Inferior parietal cortex (tissue), 1 donor: ENCODE measurements at regions not wholly inside any gene's neighbourhood (a gene's known extent, or its start where the extent isn't known, plus 50 kb on each side); places are given as distances from the start of the nearest gene placed in this dataset.
"Not testable (repeated sequence)": the region's sequence is repeated elsewhere in the genome, so short reads cannot be mapped to it uniquely, and the experiment has no call there.

Experiments
- DNase-seq: peaks from one replicate; pipeline ENCODE4 v3.0.0-alpha.2; 2016; ENCODE audit errors: extremely low spot score

GRCh38 chr5:82956600-82956999, 120.6 kb downstream of the TMEM167A start:
- no peak for DNase-seq

DNA sequence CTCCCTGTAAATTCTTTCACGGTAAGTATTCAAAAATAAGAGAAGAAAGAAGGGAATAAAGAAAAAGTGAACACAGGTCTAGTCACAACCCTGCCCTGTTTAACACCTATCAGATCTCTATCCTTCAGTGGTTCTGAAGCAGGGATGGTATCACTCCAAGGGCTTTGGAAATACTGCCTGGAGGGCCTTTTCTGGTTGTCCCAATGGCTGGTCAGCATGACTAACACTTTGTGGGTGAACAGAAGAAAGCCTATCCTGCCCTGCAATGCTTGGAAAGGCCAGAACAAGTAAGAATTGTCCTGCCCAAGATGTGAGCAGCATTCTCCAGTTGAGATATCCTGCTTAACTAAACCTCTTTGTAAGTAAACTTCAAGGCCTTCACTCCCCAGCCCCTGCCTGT, 124.9 kb downstream of the TMEM167A start:
- no peak for DNase-seq

DNA sequence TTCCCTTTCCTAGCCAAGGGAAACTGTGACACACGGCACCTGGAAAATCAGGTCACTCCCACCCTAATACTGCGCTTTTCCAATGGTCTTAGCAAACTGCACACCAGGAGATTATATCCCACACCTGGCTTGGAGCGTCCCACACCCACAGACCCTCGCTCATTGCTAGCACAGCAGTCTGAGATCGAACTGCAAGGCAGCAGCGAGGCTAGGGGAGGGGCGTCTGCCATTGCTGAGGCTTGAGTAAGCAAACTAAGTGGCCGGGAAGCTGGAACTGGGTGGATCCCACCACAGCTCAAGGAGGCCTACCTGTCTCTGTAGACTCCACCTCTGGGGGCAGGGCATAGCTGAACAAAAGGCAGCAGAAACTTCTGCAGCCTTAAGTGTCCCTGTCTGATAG, 132.9 kb downstream of the TMEM167A start:
- DNase-seq = not testable (repeated sequence)

DNA sequence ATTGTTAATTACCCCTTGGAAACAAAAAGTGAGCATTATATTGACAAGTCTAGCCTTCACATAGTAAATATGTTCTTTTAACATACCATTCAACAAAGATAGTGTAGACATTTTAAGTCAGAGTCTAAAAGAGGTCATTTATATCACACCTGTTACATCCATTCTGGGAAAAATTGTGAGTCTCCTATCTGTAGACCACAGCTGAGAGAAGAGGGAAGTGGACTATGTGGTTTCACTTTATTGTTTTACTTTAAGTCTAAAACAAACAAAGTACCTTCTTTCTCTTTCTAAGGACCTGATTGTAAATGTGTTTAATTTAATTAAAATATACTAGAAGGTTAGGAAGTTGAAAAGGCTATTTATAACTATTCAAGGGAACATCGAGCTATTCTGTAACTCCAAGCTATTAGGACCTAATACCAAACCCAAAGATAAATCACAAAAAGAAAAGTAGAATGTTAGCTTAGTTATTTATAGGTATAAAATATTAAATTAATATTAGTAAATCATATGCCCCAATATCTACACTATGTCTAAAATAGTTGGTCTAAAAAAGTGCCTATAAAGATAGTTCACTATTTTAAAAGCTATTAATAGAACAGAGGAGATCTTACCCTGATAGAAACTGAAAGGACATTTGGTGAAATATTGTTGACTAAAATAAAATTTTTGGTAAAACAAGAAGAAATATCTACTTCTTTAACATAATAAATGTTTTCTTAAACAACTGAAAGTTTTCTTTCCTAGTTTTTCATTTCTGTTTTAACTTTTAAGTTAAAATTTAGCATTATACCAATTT, 134.9 kb downstream of the TMEM167A start:
- no peak for DNase-seq

GRCh38 chr5:82938901-82939725, 138.1 kb downstream of the TMEM167A start:
- DNase-seq = no peak

- DNase-seq = not testable (repeated sequence)
These were observed 144.5 kb downstream of the TMEM167A start for GRCh38 chr5:82932473-82933220.

GRCh38 chr5:82931110-82931509, 146.1 kb downstream of the TMEM167A start:
- no peak for DNase-seq

DNA sequence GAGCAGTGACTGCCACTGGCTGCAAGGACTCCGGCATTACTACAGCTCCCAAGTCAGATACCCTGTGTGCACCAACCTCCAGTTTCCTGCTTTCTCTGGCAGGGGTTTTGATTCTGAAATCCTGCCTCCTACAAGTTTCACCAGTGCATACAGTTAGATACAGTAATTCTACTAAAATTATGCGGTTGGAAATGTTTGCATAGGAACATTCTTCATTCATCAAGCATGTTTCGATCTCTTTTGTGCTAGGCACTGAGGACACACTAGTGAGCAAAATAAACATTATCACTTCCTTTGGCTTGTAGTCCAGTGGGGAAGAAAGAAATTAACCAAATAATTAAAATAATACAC, 152.2 kb downstream of the TMEM167A start:
- DNase-seq = no peak

DNA sequence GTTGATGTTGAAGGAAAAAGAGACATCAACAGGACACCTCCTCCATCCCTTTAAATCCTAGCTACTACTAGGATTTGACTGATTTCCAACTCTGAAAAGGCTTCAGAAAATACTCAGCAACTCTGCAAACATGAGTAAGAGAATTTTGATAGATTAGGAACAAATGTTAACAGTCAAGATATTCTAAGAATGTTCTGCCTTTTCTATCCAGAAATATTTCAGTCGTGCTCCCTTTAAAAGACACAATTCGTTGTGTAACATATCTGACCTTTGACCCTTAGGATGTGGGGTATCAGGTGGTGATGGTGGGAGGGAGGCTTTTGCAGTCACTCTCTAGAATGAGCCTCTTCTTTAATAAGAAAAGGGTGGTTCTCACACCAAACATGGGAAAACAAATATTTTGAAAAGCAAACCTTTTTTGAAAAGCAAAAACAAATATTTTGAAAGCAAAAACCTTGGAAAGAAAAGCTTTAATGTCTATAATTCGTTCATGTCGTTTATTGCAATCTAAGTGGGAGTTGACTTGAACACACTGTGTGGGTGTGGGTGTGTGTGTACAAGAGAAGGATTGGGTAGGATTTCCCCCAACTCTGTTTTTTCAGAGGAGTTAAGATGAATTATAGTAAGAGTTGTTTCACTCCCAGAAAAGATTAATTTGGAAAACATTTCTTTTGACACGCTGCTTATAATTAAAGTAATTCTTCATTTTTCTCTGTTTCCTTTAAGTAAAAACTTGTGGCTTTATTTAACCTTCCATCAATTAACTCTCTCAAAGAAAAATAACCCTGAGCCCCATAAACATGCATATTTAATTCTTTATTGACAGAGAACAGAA, 152.8 kb downstream of the TMEM167A start:
- DNase-seq = no peak

DNA sequence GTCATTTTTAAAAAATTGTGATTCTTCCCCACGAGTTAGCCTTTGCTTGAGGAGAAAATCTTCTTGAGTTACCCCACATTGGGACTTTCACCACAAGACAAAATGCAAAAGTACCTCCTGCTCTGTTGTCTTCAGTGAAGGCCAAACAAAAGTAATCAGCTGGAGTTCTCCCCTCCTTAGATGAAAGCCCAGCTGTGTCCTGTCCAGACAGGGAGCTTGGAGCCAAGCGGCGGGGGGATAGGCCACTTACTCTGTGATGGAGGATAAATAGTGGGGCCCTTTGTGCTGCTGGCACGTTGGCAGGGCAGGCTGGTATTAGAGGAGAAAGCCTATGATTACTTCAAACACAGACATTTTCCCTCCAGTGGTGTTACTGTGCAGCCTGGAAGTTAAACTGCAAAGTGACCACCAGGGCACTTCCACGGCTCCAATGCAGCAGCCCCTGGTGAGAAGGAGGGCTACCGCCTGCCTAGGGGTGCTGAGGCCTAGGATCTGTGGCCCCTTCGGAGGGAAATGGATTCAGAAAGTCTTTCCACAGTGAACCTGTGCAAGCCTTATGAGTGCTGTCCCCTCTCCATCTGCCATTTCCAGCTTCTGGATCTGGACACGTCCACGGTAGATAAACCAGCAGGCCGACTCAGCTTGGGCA, 155.0 kb downstream of the TMEM167A start:
- DNase-seq = peak; percentile 38

- DNase-seq = no peak
These were observed 158.7 kb downstream of the TMEM167A start for GRCh38 chr5:82918311-82919031.

- DNase-seq = no peak
These were observed 159.6 kb downstream of the TMEM167A start for GRCh38 chr5:82917584-82917983.

GRCh38 chr5:82913971-82914370, 163.2 kb downstream of the TMEM167A start:
- no peak for DNase-seq

DNA sequence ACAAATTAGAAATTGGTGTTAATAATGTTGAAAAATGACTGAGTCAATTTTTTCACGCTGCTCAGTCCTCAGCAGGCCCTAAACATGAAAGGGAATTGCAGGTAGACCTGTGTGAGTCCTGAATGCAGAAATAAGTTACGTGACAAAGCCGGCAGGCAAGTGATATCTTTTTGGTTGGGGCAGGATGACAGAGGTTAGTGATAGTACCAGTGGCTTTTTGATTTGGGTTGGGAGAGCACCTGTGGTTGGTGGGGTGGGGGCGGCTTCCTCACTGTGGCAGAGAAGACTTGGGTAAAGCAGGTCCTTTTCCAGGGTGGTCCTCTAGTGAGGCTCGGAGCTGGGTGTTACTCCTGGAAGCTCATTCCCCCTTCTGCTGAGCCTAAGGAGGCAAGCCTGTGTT, 164.7 kb downstream of the TMEM167A start:
- DNase-seq = no peak

DNA sequence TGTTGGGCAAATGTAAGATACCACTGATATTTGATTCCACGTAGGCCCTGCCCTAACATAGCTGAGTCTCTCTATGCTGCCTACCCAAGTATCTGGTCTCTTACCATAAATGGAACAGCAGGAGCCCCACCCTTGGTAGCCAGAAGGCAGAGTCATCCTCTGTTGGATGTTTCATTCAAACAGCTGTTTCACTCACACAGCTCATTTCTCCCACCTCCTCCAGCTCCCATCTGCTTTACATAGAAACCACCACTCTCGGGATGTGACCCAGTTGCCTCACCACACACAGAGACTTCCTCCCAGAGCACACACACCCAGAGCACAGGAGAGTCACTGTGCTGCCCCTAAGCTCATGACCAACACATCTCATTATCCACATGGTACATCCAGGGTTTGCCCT, 165.3 kb downstream of the TMEM167A start:
- no peak for DNase-seq

DNA sequence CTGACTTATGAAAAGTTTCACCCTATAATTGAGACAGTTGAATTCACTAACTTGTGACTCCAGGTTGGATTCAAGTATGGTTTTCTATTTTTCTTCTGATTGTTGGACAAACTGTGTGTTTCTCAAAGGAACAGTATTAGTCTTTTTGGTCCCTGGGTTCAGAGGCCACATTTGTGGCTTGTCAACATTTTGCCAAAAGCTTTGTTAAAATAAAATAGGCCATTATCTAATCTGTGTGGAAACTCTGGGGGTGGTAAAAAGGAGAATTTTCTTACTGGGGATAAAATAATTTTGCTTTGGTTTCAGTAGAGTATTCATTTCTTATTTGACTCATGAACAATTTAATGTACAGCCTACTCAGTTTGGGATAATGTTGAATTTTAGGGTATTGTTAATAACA, 166.3 kb downstream of the TMEM167A start:
- DNase-seq = no peak

DNA sequence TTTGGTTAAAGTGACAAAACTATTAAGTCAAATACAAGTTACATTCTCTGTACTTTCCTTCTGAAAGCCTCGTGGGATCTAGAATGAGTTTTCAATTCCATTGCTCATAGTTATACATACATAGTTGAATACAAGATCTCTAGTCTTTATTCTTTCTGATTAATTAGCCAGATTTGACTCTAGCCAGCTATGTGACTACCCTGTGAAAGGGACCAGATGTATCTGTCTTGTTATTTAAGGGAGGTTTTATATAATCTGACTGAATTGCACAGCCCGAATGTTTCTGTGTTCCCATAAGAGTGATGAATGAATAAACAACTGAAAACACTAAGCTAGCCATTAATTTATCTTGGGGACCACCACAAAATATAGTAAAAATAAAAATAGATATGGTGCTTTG, 166.7 kb downstream of the TMEM167A start:
- no peak for DNase-seq

DNA sequence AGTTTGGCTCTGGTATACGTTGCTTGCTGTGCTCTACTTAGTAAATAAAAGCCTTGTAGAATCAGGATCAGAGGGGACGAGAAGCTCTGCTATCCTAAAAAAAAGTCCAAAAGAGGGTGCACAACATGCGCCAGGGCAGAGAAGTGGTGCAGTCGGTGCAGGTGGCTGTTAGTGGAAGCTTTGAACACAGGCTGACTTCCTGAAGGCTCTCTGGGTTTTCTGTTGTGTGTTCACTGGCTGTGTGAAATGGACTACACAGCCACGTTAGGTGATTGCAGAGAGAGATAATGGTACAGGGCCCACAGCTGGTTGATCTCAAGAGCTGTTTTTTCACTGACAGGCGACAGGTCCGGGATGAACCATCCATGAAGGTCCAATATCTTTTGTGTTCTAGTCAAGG, 167.4 kb downstream of the TMEM167A start:
- DNase-seq = no peak

DNA sequence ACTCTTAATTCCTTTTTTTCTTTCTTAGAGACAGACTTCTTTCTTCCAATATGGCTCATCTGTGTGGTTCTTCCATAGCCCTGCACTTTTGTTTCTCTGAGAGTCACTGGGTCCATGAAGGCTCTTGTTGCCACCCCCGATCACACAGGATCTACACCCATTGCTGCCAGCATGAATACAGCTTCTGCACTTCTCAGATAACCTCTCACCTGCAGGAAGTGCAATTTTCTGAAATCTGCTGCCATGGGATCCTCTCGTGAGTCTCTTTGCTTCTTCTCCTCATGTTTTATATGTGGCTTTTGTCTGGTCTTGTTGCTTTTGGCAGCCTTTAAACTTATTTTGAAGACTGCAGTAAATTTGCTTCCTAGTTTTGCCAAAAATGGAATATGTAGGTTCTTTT, 171.2 kb downstream of the TMEM167A start:
- no peak for DNase-seq

DNA sequence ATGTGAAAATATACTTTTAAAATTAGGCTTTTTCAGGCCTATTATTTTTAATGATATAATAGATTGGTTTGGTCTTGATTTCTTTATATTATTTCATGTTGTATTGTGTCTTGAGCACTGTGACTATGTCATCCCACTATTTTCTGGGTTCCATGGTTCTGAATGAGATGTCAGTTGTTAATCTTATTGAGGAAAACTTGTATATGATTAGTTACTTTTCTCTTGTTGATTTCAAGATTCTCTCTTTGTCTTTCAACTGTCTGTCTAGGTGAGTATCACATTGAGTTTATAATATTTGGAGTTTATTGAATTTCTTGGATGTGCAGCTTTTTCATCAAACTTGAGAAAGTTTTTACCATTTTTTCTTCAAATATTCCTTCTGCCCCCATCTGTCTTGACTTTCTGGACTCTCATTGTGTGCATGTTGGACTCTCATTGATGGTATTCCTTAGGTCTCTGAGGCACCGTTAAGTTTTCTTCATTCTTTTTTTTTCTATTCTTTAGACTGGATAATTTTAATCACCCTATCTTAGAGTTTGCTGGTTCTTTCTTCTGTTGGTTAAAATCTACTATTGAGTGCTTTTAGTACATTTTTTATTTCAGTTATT, 175.8 kb downstream of the TMEM167A start:
- DNase-seq = no peak
